ENCODE measurements at regions not wholly inside any gene's neighbourhood (a gene's known extent, or its start where the extent isn't known, plus 50 kb on each side); places are given as distances from the start of the nearest gene placed in this dataset.

- Mint-ChIP-seq H3K27me3 (ENCODE audit: low read depth) (no peaks in the 10 kb centered on the region), H3K4me3 (no peak overlapping the region)
- POLR2A ChIA-PET: no interaction called here
These were observed 144.6 kb upstream of the TP63 start for GRCh38 chr3:189486556-189486955.

GRCh38 chr3:189488241-189488767, 142.9 kb upstream of the TP63 start:
- H3K4me1 Mint-ChIP-seq: 0 out of 2 replicates have a peak, but pooled peaks cover 3% of the 10 kb centered on the region
- ChIA-PET CTCF (no interaction called here), POLR2A (no interaction called here)
- H3K36me3 Mint-ChIP-seq: no peaks in the 10 kb centered on the region
- no peak overlapping the region for H3K27ac Mint-ChIP-seq
- DNase-seq (ENCODE audit: low spot score) (no peak), ATAC-seq (peak; percentile 28; the same call in 1 of the 2 replicates)
- no peaks in the 10 kb centered on the region for H3K9me3 Mint-ChIP-seq
- no peak overlapping the region for H3K4me3 Mint-ChIP-seq
- H3K27me3 Mint-ChIP-seq (ENCODE audit: low read depth): no peaks in the 10 kb centered on the region
- no peak for TF ChIP-seq NFATC4 (CRISPR knock-in tag; IDR thresholded peaks at IDR 0.05)
- TF ChIP-seq NR2C2 (CRISPR knock-in tag; IDR thresholded peaks at IDR 0.05): no peak
- TF ChIP-seq RORB (CRISPR knock-in tag; IDR thresholded peaks at IDR 0.05): no peak
- TF ChIP-seq TEAD1 (CRISPR knock-in tag; IDR thresholded peaks at IDR 0.05): no peak
- no peak for TF ChIP-seq ZNF423 (CRISPR knock-in tag; IDR thresholded peaks at IDR 0.05)

More at GRCh38 chr3:189486556-189486955, 144.6 kb upstream of the TP63 start:
- CTCF ChIA-PET: no interaction called here
- no peaks in the 10 kb centered on the region for H3K9me3 Mint-ChIP-seq
- TF ChIP-seq MXD4 (CRISPR knock-in tag; IDR thresholded peaks at IDR 0.05; ENCODE audit: borderline replicate concordance) (no peak), E2F1 (CRISPR knock-in tag; IDR thresholded peaks at IDR 0.05) (no peak), HMGXB4 (CRISPR knock-in tag; IDR thresholded peaks at IDR 0.05) (no peak), AR (CRISPR knock-in tag; IDR thresholded peaks at IDR 0.05) (no peak), ELF4 (CRISPR knock-in tag; IDR thresholded peaks at IDR 0.05; ENCODE audit: low read depth) (no peak), PRRX2 (CRISPR knock-in tag; IDR thresholded peaks at IDR 0.05) (no peak), GTF2I (CRISPR knock-in tag; conservative IDR thresholded peaks at IDR 0.05) (no peak), ESRRA (CRISPR knock-in tag; IDR thresholded peaks at IDR 0.05; ENCODE audit: borderline replicate concordance) (no peak), NR1H2 (CRISPR knock-in tag; IDR thresholded peaks at IDR 0.05) (no peak), TEAD1 (CRISPR knock-in tag; IDR thresholded peaks at IDR 0.05) (no peak), TP53 (CRISPR knock-in tag; IDR thresholded peaks at IDR 0.05) (no peak), GABPB1 (CRISPR knock-in tag; IDR thresholded peaks at IDR 0.05) (no peak), ZBTB43 (CRISPR knock-in tag; IDR thresholded peaks at IDR 0.05) (no peak)
- DNase-seq (ENCODE audit: low spot score): no peak
- no peak overlapping the region for H3K27ac Mint-ChIP-seq
- no peak for ATAC-seq
- 0 out of 2 replicates have a peak, but pooled peaks cover 3% of the 10 kb centered on the region for H3K4me1 Mint-ChIP-seq
- H3K36me3 Mint-ChIP-seq: no peaks in the 10 kb centered on the region

GRCh38 chr3:189490337-189490736, 140.9 kb upstream of the TP63 start:
- CTCF ChIA-PET: no interaction called here
- H3K27ac Mint-ChIP-seq: no peak overlapping the region
- ATAC-seq: no peak

More at GRCh38 chr3:189490337-189490736, 140.9 kb upstream of the TP63 start:
- TF ChIP-seq KAT7 (CRISPR knock-in tag; IDR thresholded peaks at IDR 0.05; ENCODE audit: borderline replicate concordance) (no peak), MXD4 (CRISPR knock-in tag; IDR thresholded peaks at IDR 0.05; ENCODE audit: borderline replicate concordance) (no peak), MAX (CRISPR knock-in tag; IDR thresholded peaks at IDR 0.05) (no peak)
- Mint-ChIP-seq H3K4me1 (0 out of 2 replicates have a peak, but pooled peaks cover 3% of the 10 kb centered on the region), H3K9me3 (no peaks in the 10 kb centered on the region), H3K27me3 (ENCODE audit: low read depth) (no peaks in the 10 kb centered on the region), H3K4me3 (no peak overlapping the region), H3K36me3 (no peaks in the 10 kb centered on the region)
- no peak for DNase-seq (ENCODE audit: low spot score)
- POLR2A ChIA-PET: no interaction called here

Measured in WTC11 (cell line).